22Rv1 (cell line): ENCODE measurements at regions not wholly inside any gene's neighbourhood (a gene's known extent, or its start where the extent isn't known, plus 50 kb on each side); places are given as distances from the start of the nearest gene placed in this dataset.

Experiments
- CTCF ChIP-seq: fragments of 450-650 bp; IDR thresholded peaks from 2 replicates; pipeline ENCODE4 v1.5.1; 2017; ENCODE audit warnings: mild to moderate bottlenecking
- ZFX ChIP-seq: fragments of 450-650 bp; IDR thresholded peaks from 2 replicates; pipeline ENCODE4 v1.6.1; 2017; ENCODE audit warnings: antibody characterized with exemption, borderline replicate concordance

GRCh38 chr9:118651511-118651910, 717.7 kb downstream of the BRINP1 start:
- TF ChIP-seq CTCF (no peak), ZFX (no peak)
